Occipital lobe (tissue), 1 donor: ENCODE measurements at regions not wholly inside any gene's neighbourhood (a gene's known extent, or its start where the extent isn't known, plus 50 kb on each side); places are given as distances from the start of the nearest gene placed in this dataset.
A peak's percentile ranks its signal among the peaks of the same experiment; 100 is the strongest.

Experiments used
- DNase-seq: peaks from one replicate; lab custom pipeline; 2025; lab: John Stamatoyannopoulos, UW

DNA sequence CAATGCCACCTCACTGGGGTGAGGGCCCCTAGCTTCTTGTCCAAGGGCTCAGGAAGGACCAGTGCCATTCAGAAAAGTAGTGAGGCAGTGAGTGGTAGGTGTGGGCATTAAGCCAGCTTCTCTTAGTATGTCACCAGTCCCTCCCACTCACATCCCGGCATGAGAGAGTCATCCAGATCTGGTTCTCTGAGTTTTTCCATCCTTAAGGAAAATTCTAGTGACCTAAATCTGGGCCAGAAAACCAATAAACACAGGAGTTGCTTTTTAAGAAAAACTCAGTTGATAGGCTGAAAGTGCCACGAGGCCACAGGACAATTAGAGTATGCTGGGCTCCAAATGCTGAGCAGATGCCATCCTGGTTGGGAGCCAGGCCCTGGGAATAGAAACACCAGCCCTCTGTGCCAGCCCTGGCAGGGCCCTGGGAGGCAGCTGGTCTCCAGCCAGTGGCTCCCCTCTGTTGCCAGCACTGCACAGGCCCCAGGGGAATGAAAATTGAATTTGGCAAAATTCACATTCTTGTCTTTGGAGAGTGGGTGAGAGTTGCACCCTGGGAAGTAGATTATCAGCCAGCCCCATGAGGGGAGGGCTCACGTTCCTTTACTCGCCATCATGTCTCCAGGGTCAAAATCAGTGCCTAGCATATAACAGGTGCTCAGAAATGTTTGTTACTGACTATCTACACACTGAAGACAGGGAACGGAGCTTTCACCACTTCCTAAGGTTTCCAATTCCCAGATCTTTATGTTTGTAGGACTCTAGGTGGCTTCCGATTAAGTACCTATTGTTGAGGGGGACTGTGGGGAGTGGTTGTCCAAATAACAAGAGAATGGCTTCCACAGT is 52.8 kb downstream of the FAM43A start:
- peak; percentile 83 for DNase-seq

DNA sequence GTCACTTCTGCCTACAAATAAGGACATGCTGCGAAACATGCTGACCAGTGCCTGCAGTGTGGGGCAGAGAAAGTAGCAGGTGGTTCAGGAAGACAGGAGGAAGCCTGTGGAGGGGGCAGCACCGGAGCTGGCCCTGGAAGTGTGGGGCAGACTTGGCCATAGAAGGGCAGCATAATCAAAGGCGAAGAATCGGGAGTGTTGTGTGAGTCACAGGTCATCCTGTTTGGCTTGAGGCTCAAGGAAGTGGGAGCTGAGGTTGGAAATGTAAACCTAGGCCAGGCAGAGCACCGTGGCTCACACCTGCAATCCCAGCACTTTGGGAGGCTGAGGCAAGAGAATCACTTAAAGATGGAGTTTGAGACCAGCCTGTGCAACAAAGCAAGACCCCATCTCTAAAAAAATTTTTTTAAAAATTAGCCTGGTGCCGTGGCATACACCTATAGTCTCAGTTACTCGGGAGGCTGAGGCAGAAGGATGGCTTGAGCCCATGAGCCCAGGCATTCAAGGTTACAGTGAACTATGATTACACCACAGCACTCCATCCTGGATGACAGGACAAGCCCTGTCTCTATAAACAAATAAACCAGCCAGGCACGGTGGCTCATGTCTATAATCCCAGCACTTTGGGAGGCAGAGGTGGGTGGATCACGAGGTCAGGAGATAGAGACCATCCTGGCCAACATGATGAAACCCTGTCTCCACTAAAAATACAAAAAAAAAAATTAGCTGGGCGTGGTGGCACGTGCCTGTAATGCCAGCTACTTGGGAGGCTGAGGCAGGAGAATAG is 54.0 kb downstream of the FAM43A start:
- DNase-seq: no peak

DNA sequence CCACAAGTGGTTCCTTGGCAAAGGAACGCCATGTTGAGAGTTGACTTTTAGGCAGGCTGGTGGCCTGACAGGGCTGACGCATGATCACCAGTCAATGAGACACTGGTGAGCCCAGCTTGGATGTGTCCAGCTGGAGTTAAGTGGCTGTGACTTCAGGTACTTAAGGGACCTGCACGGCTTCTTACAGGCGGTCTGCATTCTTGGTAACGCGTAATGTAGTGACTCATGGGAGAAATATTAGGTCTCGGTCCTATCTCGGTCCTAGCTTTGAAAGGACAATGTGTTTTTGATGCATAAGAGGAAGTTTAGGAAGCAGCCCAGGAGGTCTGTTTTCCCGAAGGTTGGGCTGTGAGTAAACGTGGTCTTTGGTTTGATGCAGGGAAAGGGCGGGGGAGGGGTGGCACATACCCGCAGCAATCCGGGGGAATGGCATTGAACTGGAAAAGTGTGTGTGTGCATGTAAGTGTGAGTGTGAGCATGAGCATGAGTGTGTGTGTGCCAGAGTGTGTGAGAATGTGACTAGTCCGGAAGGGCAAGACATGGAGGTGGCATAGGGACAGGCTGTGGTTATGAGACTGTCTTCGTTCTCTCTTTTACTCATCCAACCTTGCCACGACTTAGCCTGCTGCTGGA is 55.3 kb downstream of the FAM43A start:
- no peak for DNase-seq

DNA sequence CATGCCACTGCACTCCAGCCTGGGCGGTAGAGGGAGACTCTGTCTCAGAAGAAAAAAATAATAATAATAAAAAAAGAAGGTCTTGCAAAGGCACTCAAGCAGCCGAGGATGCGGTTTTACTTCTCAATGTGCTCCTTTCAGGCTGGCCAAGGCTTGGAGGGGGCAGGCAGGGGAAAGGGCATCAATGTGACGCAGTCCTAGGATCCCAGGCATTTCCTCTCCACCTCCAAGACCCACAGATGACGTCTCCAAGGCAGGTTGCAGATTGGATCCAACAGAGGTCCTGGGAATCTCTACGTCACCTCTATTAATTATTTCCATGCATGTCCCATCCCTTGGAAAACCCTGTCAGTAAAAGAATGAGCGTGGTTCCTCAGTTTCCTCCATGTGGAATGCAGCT is 56.2 kb downstream of the FAM43A start:
- DNase-seq: no peak

DNA sequence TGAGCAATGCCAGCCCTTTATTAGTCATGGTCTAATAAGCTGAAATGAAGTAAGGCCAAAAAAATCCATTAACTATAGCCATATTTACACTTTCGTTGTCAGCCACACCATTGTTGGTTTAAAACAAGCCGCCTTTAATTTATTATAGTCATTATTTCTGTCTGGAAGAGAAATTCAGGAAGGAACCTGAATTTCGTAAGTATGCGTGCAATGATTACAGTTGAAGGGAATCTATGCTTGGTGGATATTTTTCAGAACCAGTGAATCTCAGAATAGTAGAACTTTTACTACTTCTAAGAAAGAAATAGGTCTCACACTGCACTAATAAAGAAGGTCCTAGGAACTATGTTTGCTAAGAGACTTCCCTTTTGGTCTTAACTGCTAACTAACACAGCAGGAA is 59.1 kb downstream of the FAM43A start:
- no peak for DNase-seq

DNA sequence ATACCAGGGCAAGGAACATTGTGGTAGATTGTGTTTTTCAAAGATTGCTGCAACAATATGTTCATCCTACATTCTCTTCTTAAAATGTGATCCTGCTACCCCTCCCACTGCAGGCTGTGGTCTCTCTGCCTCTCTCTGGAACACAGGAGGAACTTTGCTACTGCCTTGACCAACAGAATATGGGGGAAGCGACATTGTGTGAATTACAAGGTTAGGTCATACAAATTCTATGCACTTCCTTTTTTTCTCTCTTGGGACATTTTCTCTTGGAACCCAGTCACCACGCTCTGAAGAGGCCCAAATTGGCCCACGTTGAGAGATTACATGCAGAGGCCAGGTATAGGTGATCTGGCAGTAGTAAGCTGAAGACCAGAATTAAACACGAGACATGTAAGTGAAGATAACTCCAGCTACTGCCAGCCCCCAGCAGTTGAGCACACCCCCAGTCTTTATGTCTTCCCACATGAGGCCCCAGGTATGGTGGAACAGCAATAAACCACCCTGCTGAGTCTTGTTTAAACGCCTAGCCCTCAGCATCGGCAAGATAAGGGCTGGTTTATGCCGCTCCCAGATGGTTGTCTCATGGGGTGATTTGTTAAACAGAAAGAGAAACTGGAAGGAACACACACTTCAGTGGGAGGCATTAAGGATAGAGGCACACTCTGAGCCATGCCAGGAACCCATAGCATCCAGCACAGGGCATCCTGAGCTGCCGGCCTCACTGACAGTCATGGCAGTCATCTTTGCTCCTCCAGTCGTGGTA is 59.9 kb downstream of the FAM43A start:
- DNase-seq: no peak

DNA sequence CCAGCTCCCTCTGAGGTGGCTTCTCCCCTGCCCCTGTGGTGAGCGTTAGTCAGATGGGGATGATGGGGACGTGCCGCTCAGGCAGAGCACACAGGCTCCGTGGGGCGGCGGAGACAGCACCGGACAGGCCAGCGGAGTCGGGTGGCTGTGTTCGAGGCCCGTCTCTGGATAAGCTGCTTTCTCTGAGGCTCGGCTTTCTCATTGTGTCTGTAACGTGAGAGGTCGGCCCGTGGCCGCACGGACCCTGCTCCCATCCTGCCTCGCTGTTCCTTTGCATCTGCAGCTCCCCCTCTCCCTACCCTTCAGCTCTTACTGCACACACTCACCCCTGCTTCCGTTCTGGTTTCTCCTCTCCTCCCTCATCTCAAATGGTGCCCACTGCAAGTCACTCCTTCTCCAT is 62.5 kb downstream of the FAM43A start:
- no peak for DNase-seq

DNA sequence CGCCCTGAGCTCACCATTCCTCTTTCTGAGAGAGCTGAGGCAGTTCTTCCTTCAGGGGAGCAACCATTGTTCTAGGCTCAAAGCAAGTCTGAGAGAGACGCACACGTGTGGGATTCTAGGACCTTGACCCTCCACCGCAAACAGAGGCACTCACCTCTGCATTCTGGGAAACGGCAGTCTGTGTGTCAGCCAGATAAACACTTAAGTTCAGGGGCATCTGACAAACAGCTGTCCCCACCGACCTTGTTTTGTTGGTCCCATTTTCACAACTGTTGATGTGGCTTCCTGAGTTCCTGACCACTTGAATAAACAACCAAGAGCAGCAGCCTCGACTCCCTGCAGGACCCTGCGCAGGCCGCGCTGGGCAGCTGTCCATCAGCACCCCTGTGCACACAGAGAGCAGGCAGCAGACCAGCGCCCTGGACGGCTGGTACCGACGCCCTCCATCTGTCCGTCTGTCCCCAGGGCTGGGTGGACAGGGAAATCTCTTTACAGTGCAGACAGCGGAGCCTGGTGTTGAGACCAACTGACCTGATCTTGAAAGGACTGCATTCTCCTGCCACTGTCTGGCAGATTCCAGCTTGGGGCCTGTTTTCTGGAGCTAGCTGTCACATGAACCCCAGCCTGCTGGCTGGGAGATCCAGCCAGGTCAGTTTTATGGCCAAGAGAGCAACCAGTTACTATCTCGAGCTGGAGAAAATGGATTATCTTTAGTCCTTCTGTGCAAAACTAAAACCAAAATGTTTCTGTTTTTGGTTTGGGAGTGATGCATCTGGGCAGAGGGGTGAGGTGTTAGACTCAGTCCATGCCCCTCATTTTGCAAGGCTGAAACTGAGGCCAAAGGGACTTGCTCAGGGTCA is 64.2 kb downstream of the FAM43A start:
- DNase-seq: no peak

DNA sequence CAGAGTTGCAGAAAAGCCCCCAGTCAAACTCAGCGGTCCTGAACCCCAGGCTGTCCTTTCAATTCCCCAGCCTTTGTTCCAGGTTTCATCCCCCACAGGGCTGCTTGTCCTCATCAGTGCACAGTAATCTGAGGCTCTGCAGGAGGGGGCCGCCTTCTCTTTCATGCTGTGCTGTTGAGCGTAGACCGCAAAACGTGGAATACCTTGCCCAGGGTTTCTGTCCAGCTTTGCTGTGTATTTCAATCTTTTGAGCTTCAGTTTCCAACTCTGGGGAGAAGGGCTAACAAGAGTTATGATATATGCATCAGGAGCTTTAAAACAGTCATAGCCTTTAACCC is 64.8 kb downstream of the FAM43A start:
- DNase-seq: no peak

DNA sequence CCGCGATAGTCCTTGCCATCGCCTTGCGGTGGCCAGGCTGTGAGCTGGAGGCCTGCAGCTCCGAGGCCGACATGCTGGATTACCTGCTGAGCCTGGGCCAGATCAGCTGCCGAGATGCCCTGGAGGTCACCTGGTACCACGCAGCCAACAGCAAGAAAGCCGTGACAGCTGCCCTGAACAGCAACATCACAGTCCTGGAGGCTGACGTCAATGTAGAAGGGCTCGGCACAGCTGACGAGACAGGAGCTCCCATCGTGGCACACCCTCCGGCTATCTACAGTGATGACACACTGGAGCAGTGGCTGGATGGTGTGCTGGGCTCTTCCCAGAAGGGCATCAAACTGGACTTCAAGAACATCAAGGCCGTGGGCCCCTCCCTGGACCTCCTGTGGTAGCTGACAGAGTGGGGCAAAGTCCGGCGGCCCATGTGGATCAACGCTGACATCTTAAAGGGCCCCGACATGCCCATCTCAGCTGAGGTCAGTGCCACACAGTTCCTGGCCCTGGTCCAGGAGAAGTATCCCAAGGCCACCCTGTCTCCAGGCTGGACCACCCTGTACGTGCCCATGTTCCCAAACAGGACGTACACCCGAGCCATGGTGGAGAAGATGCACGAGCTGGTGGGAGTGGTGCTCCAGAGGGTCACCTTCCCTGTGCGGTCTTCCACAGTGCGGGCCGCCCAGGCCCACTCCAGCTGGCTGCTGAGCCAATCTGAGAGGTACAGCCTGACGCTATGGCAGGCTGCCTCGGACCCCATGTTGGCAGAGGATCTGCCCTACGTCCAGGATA is 70.2 kb downstream of the FAM43A start:
- no peak for DNase-seq

DNA sequence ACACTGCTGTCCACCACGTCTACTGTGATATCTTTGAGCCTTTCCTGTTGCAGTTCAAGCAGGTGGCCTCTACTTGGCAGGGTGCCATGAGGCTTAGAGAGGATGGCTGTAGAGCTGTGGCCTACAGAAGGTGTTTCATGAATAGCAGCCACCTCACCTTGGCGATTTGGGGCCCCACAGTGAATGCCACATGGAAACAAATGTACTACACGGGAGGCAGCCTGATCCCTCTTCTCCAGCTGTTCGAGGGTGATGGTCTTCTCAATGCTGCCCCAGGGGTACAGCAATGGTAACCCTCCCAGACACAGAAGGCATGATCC is 70.7 kb downstream of the FAM43A start:
- DNase-seq: no peak

DNA sequence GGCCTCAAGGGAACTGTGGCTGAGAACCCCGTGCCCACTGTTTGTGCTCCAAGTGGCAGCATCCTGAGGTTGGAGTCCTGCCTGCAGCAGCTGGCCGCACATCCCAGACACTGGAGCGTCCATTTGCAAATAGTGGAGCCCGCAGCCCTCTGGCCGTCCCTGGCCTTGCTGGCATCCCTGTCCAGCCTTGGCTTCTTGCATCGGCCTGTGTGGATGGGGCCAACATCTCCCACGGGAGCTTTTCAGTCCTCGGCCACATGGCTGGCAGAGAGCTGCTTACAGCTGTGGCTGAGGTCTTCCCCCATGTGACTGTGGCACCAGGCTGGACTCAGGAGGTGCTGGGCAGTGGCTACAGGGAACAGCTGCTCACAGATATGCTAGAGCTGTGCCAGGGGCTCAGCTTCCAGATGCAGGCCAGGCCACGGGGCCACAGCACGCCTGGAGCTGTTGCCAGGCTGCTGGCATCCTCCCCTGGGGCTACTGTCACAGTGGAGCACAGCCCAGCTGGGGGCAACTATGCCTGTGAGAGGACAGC is 71.2 kb downstream of the FAM43A start:
- peak; percentile 91 for DNase-seq

DNA sequence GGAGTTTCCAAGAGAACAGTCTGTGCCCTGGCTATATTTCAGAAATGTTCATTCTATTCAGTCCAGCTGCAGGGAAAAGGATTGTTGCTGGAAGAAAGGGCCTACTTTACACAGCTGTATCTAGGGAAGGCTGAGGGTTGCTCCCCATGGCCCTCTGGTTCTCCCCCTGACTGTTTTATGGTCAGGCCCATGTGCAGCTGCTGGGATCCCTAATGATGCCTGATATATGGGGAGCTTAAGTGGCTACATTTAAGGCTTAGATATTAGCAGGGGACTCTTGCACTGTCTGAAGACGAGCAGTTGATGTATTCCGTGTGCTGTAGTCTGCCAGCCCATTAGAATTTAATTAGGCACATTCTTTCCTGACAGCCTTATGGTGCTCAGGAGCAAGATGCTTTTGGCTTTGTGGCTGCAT is 72.0 kb downstream of the FAM43A start:
- DNase-seq: no peak

DNA sequence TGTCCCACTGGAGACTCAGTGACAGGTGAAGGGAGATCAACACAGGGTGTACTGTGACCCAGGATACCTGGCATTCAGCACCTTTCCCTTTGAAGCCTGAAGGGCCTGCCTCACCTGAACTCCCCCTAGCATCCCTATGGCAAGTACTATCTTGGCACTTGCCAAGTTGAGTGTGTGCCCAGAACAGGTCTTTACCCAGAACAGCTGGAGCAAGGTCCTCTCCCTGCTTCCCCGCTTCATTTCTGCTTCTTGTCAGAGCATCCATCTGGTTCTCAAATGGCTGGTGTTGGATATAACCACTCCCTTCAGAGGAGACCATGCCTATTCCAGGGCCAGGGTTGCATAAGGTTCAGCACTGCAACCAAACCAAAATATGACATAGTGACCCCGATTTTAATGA is 73.0 kb downstream of the FAM43A start:
- DNase-seq: no peak

DNA sequence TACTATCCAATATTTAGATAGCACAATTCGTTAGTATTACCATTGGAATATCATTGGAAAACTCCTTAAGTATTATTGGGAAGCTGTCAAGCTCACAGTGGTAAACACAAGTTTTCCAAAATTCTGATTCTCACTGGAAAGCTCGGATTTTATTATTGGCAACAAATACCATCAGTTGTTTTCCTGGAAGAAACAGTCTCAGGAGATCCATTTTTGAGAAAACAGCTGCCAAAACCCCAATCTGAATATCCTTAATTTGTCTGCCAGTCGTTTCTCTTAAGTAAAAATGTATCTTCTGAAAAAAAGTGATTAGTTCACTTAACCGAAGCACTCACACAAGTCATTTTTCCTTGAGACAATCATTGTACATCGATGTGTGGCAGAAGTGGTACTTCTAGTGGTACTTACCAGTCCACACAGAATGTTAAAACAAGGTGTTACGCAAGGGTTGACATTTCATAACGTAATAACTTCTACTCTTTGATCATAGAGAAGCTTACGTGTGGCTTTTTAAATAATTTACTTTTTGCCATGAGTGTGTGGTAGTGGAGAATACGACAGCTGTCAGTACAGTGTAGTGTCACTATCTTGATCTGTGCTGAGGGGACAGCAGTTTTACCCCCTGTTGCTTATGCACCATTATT is 74.9 kb downstream of the FAM43A start:
- no peak for DNase-seq

DNA sequence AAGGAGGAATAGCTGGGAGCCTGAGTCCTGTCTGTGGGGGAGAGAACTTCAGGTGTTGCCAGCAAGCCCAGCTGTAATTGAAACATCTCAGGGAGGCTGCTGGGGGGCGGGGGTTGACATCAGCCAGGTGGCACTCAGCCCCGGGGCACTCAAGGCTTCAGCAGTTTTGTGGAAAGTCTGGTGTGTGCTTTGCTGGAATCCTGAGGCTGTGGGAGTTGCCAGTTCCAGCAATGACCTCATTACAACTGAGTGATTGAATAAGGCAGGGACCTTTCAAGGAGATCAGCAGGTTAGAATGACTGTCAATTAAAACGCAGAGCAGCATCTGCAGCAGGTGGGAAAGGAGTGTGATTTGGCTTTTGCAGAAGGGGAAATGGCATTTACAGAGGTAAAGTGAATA is 75.7 kb downstream of the FAM43A start:
- no peak for DNase-seq

DNA sequence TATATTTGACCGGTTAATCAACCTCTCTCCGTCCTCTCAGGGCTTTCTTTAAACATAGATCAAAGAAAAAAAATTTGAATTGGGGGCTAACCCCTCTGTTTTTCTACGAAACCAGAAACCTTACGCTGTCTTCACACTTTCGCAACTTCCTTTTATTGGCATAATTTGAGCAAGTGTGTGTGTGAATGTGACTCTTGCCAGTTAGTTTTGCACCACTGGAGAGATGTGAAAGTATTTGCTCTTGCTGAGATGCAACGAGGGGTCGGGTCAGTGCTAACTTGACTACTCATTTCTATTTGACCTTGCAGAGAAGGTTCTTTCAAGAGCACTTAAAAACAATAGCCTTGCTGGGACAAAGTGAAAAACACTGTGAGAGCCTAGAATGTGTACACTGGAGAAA is 81.2 kb downstream of the FAM43A start:
- DNase-seq: no peak

DNA sequence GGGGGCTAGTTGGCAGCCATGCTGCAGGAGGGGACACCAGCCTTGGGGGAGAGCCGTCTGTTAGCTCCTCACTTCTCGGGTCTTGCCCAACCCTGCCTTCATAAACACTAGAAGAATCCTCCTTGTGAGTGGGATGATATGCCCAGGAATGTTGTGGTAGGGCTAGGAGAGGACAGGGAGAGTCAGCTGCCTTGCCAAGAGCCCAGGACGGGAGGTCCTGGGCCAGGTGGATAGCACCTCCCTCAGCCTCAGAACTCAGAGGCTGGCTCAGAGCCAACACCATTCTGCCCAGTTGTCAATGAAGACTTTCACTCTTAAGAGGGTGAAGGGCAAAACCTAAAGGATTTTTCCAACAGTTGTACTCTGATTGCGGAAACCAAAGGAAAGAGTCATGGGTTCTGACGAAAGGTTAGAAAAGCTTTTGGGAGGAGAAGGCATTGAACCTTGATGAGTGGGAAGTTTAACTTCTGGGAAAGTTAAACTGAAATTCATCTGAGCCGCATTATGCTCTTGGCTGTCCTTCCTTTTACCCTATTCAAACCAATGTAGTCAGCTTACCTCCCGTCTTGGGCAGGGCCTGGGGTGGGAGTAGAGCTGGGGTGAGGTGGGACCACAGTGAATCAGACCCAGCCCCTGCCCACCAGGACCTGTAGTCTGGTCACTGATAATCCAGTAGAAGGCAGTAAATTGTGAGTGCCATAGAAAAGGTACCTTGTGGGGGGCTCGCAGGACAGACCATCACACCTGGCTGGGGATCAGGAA is 81.9 kb downstream of the FAM43A start:
- DNase-seq: no peak

DNA sequence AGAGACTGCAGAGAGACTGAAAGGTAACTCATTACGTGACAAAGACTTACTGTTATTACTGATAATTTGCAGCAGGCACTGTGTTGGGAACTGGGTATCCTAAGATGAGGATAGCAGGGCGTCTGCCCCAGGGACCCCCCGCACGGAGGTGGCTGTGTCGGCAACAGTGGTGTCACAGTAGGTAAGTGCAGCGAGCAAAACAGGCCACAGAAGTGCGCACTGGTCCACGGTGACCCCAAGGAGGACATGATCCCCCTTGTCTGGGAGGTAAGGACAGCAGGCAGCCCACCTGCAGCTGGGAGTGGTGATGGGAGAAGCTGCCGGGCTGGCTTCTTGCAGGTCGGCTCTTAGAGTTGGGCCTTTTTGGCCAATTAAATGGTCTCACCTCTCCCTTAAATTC is 82.9 kb downstream of the FAM43A start:
- DNase-seq: no peak
